ENCODE measurements at regions not wholly inside any gene's neighbourhood (a gene's known extent, or its start where the extent isn't known, plus 50 kb on each side); places are given as distances from the start of the nearest gene placed in this dataset.
"Not testable (repeated sequence)": the region's sequence is repeated elsewhere in the genome, so short reads cannot be mapped to it uniquely, and the experiment has no call there.

- DNase-seq, result no peak
These were observed 198.4 kb upstream of the TENT5A start for GRCh38 chr6:81950877-81951276.

GRCh38 chr6:81948861-81949260 lies 196.4 kb upstream of the TENT5A start:
- no peak for DNase-seq

- DNase-seq, result not testable (repeated sequence)
These were observed 195.7 kb upstream of the TENT5A start for GRCh38 chr6:81948196-81948595.

GRCh38 chr6:81944661-81945060 lies 192.2 kb upstream of the TENT5A start:
- no peak for DNase-seq

GRCh38 chr6:81942842-81943241 lies 190.4 kb upstream of the TENT5A start:
- not testable (repeated sequence) for DNase-seq

- no peak for DNase-seq
These were observed 189.5 kb upstream of the TENT5A start for GRCh38 chr6:81942067-81942370.

- DNase-seq, result no peak
These were observed 188.0 kb upstream of the TENT5A start for GRCh38 chr6:81940451-81940985.

- DNase-seq, result no peak
These were observed 187.3 kb upstream of the TENT5A start for GRCh38 chr6:81939766-81940165.

- DNase-seq, result no peak
These were observed 186.7 kb upstream of the TENT5A start for GRCh38 chr6:81938991-81939732.

- DNase-seq, result no peak
These were observed 185.8 kb upstream of the TENT5A start for GRCh38 chr6:81938014-81938856.

- no peak for DNase-seq
These were observed 184.9 kb upstream of the TENT5A start for GRCh38 chr6:81937296-81937937.

GRCh38 chr6:81934936-81935335 lies 182.5 kb upstream of the TENT5A start:
- DNase-seq, result no peak

GRCh38 chr6:81933608-81934051 lies 181.1 kb upstream of the TENT5A start:
- DNase-seq, result no peak

- no peak for DNase-seq
These were observed 180.6 kb upstream of the TENT5A start for GRCh38 chr6:81933089-81933488.

GRCh38 chr6:81932448-81932847 lies 180.0 kb upstream of the TENT5A start:
- DNase-seq, result not testable (repeated sequence)

- DNase-seq, result no peak
These were observed 177.3 kb upstream of the TENT5A start for GRCh38 chr6:81929828-81930227.

- no peak for DNase-seq
These were observed 172.7 kb upstream of the TENT5A start for GRCh38 chr6:81925201-81925600.

GRCh38 chr6:81909981-81910900 lies 157.8 kb upstream of the TENT5A start:
- no peak for DNase-seq

GRCh38 chr6:81909162-81909561 lies 156.7 kb upstream of the TENT5A start:
- no peak for DNase-seq

- no peak for DNase-seq
These were observed 154.3 kb upstream of the TENT5A start for GRCh38 chr6:81906709-81907204.

GRCh38 chr6:81906041-81906440 lies 153.6 kb upstream of the TENT5A start:
- DNase-seq, result no peak

- DNase-seq, result no peak
These were observed 149.1 kb upstream of the TENT5A start for GRCh38 chr6:81901551-81901966.

Data from CD4-positive, alpha-beta T cell treated with Interleukin-10 for 1 hour (primary cell).